Astrocyte of the spinal cord (primary cell): ENCODE measurements at regions not wholly inside any gene's neighbourhood (a gene's known extent, or its start where the extent isn't known, plus 50 kb on each side); places are given as distances from the start of the nearest gene placed in this dataset.
A peak's percentile ranks its signal among the peaks of the same experiment; 100 is the strongest.

Experiments
- DNase-seq: peaks from one replicate; pipeline ENCODE4 v3.0.0; 2011; ENCODE audit warnings: low read depth, low spot score
- H3K4me3 ChIP-seq: 2 replicates; pipeline ENCODE4 v1.5.1; 2011; ENCODE audit warnings: low read depth, mild to moderate bottlenecking, low read length, moderate library complexity
- CTCF ChIP-seq: IDR thresholded peaks from 2 replicates; pipeline ENCODE4 v1.5.1; 2012; ENCODE audit warnings: low read depth, mild to moderate bottlenecking, low read length, inconsistent platforms
- in situ Hi-C: cut with HindIII; loops from 2 replicates; pipeline ENCODE4 v1.10.0; 2017; ENCODE audit warnings: low sequenced_read_pairs

- no peak for TF ChIP-seq CTCF
- in situ Hi-C loops, result no loop called here
- H3K4me3 ChIP-seq, result no peak overlapping the region
- DNase-seq, result no peak
Observed at GRCh38 chr13:76685938-76686337, 200.3 kb downstream of the KCTD12 start.

- TF ChIP-seq CTCF, result no peak
- peak; percentile 18 for DNase-seq
- in situ Hi-C loops, result no loop called here
- H3K4me3 ChIP-seq, result no peak overlapping the region
Observed at GRCh38 chr13:76684336-76684735, 201.9 kb downstream of the KCTD12 start.

GRCh38 chr13:76683854-76684253, 202.4 kb downstream of the KCTD12 start:
- in situ Hi-C loops, result no loop called here
- DNase-seq, result peak; percentile 11
- no peak for TF ChIP-seq CTCF
- no peak overlapping the region for H3K4me3 ChIP-seq

GRCh38 chr13:76683168-76683567, 203.0 kb downstream of the KCTD12 start:
- in situ Hi-C loops, result no loop called here
- H3K4me3 ChIP-seq, result no peak overlapping the region
- no peak for TF ChIP-seq CTCF
- DNase-seq, result no peak

- H3K4me3 ChIP-seq, result no peak overlapping the region
- no peak for DNase-seq
- no peak for TF ChIP-seq CTCF
- in situ Hi-C loops, result no loop called here
Observed at GRCh38 chr13:76680112-76680511, 206.1 kb downstream of the KCTD12 start.

- no peak for TF ChIP-seq CTCF
- DNase-seq, result peak; percentile 82
Observed at GRCh38 chr13:76677043-76677442, 209.2 kb downstream of the KCTD12 start.

GRCh38 chr13:76672420-76672819, 213.8 kb downstream of the KCTD12 start:
- TF ChIP-seq CTCF, result no peak
- DNase-seq, result peak; percentile 71
- in situ Hi-C loops, result no loop called here
- no peak overlapping the region for H3K4me3 ChIP-seq

More at GRCh38 chr13:76677043-76677442, 209.2 kb downstream of the KCTD12 start:
- H3K4me3 ChIP-seq, result no peak overlapping the region
- in situ Hi-C loops, result no loop called here
